Pons (tissue), 1 donor: ENCODE measurements at regions not wholly inside any gene's neighbourhood (a gene's known extent, or its start where the extent isn't known, plus 50 kb on each side); places are given as distances from the start of the nearest gene placed in this dataset.
"Not testable (repeated sequence)": the region's sequence is repeated elsewhere in the genome, so short reads cannot be mapped to it uniquely, and the experiment has no call there.

ENCODE experiments used
- DNase-seq: peaks from one replicate; pipeline ENCODE4 v3.0.0-alpha.2; 2016; ENCODE audit warnings: low spot score

DNA sequence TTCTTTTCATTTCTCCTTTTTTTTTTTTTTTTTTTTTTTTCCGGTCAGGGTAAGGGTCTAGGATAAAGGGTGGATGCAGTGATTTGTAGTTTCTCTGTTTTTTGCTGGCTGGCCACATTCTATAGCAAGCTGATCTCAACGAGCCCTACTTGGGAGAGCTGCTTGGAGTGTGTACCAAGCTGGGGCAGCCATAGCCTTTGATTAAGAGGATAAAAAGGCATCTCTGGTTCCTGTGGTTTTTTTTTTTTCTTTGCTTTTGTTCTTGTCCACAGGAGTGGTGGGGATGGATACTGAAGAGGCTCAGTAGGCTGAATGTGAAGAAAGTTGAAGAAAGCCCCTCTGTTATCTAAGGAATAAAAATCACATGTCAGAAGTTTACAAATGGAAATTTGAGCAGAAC lies 955.3 kb upstream of the WWC1 start:
- DNase-seq, result no peak

GRCh38 chr5:167339205-167339604 lies 952.2 kb upstream of the WWC1 start:
- DNase-seq, result no peak

DNA sequence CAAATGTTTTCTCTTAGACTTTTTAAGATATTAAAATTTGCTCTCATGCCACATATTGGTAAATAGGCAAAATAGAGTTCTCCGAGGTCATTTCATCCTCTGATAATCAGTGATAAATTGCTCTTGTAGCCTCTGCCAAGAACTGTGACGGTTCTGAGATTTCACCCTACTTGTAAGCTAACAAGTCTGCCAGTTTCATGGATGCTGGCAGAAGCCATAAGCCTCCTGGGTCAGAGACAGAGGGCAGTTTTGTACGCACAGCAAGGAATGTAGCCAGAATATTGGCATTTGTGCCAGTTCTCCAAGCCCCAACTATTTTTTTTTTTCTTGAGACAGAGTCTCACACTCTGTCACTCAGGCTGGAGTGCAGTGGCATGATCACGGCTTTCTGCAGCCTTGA lies 945.0 kb upstream of the WWC1 start:
- peak; percentile 19 for DNase-seq

GRCh38 chr5:167348251-167348926 lies 943.1 kb upstream of the WWC1 start:
- no peak for DNase-seq

GRCh38 chr5:167348980-167349379 lies 942.5 kb upstream of the WWC1 start:
- DNase-seq, result no peak

- no peak for DNase-seq
Measured at GRCh38 chr5:167351316-167351715, 940.1 kb upstream of the WWC1 start.

DNA sequence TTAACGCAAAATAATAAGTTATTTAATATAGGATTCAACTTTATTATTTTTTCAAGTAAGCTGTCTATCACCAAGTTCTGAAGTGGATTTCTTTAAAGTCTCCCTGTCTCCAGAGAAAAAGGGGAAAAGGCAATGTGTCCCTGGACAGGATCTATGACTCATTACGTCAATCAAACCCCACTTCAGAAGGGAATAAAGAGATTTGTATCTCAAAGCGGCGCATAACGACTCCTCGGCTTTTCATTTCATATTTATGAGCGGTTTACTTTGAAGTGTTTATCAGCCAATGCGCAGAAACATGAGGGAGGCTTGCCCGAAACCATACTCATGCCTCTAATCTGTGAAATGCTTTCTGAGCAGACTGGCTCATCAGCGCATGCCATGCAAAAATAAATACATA lies 938.6 kb upstream of the WWC1 start:
- no peak for DNase-seq

DNA sequence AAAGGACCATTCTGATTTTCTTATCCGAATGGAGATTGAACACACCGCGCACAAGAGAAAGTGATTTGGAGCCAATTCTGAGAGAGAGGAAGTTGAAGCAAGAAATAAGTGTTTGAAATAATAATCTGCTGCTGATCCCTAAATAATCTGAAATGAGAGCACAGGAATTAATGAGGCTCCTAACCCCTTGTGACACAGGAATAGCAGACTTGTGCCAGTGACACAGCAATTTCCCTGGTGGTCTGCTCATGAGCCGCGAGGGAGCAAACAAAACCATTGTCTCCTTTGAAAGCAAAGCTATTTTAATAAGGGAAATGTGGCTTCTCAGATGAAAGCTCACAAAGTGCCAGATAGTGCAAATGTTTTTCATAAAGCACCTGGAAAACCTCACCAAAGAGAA lies 936.1 kb upstream of the WWC1 start:
- no peak for DNase-seq

DNA sequence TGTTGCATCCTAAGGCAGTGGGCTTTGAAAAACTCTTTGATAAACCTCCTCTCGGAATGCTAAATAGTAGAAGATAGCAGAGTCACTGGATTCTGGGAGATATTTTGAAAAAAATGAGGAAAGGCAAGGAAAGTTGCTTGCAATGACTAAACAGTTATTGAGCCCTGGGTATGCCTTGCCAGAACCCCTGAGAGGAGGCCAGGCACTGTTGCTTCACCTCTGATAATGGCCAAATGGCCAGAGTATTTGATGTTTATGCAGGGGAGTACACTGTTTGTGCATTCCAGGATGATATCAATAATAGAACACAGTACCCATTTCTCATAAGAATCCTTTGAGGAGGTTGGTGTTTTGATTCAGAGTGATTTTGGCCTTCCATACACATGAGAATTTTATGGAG lies 935.1 kb upstream of the WWC1 start:
- no peak for DNase-seq

DNA sequence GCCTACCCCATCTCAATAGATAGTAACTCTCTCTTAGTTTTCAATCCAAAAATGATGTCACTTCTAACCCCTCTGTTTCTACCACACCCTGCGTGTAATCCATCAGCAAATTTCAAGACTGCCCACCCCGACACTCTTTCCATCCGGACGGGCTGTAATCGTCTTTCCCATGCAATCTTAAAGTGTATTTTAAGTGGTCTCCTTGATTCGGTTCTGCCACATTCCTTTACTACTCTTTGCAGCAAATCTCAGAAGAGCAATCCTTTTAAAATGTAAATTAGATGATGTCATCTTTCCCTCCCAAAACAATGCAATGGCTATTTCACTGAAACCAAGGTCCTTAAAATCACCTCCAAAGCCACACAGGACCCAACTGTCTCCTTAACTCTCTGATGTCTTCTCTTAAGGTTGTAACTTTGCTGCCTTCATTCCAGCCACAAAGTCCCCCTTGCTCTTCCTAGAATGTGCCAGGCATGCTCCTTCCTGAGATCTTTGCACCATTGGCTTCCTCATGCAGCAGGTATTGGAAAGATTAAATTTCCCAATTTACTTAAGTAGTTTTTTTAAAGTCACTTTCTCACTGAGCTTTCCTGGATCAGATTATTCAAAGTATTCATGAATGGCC lies 932.5 kb upstream of the WWC1 start:
- DNase-seq, result no peak

DNA sequence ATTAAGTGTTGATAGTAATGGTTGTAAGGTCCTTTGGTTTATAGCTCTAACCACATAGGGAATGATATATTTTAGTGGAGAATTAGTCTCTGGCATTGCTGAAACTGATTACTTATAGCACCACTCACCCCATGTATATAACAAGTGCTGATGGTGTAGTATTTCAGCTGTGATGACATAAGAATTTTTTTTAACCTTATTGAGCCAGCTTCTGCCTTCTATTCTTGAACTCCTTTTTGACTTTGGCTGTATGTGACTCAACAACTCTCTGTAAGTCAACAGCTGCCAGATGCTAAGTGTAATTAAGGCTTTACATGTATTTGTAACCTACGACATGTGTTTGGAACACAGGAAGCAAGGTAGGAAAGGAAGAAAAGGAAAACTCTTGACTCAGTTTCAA lies 929.6 kb upstream of the WWC1 start:
- DNase-seq, result no peak

DNA sequence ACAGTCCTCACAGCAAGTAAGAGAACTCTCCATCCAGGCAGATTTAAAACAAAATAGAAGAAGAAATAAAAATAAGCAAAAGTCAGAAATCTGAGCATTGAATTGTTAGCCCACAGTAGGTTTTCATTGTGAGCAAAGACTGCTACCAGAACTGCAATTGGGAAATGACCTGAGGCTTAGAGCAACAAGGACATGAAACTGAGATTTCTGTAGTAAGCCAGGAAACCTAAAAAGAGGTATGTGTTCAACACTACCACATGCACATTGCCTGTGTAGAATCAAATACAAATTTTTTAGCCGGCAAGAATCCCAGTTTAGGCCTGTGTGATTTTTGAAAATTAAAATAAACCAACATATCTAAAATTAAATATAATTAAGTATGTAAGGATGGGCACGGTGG lies 928.4 kb upstream of the WWC1 start:
- DNase-seq, result no peak

DNA sequence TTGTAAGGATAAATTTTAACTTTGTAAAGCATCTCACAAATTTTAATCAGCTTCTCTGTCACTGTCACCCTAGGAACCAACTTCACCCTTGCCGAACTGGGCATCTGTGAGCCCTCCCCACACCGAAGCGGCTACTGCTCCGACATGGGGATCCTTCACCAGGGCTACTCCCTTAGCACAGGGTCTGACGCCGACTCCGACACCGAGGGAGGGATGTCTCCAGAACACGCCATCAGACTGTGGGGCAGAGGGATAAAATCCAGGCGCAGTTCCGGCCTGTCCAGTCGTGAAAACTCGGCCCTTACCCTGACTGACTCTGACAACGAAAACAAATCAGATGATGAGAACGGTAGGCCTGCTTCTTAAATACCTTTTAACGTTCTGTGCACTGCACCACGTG lies 916.3 kb upstream of the WWC1 start:
- DNase-seq, result no peak

GRCh38 chr5:167378894-167379723 lies 912.3 kb upstream of the WWC1 start:
- no peak for DNase-seq

DNA sequence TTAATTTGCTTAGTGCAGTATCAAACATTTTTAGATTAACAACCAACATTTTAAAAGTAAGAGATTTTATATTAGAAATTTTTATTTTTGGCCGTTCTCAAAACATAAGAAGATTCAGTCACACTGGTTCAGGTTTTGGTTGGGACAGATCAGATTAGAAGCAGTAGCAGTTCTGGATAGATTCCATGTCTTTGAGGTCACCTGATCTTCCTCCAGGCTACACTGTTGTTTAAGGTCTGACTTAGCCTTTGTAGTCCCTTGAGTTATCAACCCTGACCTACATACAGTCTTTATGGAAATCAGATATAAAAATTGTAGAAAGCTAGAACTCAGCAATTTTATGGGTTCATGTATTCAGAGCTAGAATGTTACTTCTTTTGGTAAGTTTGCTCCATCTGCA lies 910.0 kb upstream of the WWC1 start:
- DNase-seq, result no peak

DNA sequence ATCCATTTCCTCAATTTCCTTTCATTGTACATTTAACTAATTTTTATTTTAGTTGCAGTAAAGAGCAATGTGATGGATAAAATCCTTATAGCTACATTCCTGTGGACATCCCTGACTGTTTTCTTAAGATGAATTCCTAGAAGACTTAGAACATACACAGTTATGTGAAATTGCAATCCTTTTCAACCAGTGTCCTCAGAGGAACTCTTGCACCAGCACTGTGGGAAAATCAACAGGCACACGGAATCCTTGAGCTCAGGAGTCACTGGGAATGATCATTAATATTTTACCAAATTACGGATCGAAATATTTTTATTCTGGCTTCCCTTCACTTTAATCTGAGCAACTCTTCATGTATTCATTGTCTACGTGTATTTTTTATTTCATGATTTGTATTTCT lies 901.9 kb upstream of the WWC1 start:
- no peak for DNase-seq

DNA sequence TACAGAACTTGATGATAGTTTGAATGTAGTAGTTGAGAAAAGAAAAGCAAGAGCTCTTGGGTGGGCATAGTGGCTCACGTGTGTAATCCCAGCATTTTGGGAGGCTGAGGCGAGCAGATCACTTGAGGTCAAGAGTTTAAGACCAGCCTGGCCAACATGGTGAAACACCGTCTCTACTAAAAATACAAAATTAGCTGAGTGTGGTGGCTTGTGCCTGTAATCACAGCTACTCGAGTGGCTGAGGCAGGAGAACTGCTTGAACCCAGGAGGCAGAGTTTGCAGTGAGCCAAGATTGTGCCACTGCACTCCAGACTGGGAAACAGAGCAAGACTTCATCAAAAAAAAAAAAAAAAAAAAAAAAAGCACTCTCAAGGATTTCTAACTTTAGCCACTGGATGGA lies 900.2 kb upstream of the WWC1 start:
- DNase-seq, result not testable (repeated sequence)

- DNase-seq, result no peak
Measured at GRCh38 chr5:167392240-167392639, 899.2 kb upstream of the WWC1 start.

- no peak for DNase-seq
Measured at GRCh38 chr5:167393358-167393757, 898.1 kb upstream of the WWC1 start.

GRCh38 chr5:167402671-167403070 lies 888.8 kb upstream of the WWC1 start:
- no peak for DNase-seq

DNA sequence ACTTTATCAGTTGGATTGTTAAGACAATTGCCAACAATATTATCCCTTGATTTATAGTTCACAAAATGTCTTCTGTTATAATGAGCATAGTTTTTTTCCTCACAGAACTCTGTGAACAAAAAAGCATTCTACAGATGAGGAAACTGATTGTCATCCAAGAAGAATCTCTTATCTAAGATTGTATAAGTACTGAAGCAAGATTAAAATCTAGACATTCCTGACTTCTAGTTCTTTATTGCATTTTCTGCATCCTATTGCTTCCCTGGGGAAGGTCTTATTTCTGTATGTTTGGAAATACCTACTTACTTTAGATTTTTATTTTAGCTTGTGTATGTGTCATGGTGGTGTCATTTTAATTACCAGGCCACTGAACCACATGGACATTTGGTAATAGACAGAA lies 884.9 kb upstream of the WWC1 start:
- DNase-seq, result no peak

GRCh38 chr5:167412556-167412955 lies 878.9 kb upstream of the WWC1 start:
- DNase-seq, result no peak

GRCh38 chr5:167413506-167413905 lies 877.9 kb upstream of the WWC1 start:
- DNase-seq, result no peak
